ENCODE measurements at regions not wholly inside any gene's neighbourhood (a gene's known extent, or its start where the extent isn't known, plus 50 kb on each side); places are given as distances from the start of the nearest gene placed in this dataset.

DNA sequence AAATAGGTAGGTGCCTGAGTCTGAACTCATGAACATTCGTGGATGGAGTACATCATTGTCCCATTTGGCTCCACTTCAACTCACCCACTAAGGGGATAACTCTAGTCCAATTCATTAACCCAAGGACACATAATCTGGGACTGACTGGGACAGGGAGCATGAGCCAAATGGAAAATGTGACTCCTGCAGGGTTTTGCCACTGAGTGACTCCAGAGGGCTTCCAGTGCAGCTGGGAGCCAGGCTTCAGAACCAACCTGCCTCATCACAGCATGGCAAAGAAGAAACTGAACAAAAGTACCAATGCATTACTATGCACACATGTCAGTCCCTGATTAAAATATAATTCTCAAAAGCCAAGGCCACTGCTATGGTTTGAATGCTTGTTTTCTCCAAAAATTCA is 159.7 kb upstream of the SNX2 start:
- no peak for TF ChIP-seq CTCF (IDR thresholded peaks at IDR 0.05; ENCODE audit: low read length)
- no peak for TF ChIP-seq EZH2 (IDR thresholded peaks at IDR 0.05; ENCODE audit: borderline replicate concordance, low read length)
